Nephron progenitor cell (in vitro differentiated cells): ENCODE measurements at regions not wholly inside any gene's neighbourhood (a gene's known extent, or its start where the extent isn't known, plus 50 kb on each side); places are given as distances from the start of the nearest gene placed in this dataset.

Experiments used
- DNase-seq: peaks from one replicate; pipeline ENCODE4 v3.0.0; 2021
- H3K27ac Mint-ChIP-seq: 2 replicates; pipeline ENCODE4 v1.8.0; 2021; ENCODE audit warnings: mild to moderate bottlenecking, moderate library complexity, mixed read lengths
- H3K27me3 Mint-ChIP-seq: 2 replicates; pipeline ENCODE4 v1.8.0; 2021; ENCODE audit warnings: mild to moderate bottlenecking, low read depth, mixed read lengths; ENCODE audit not compliant: poor library complexity
- H3K36me3 Mint-ChIP-seq: 2 replicates; pipeline ENCODE4 v1.8.0; 2021; ENCODE audit warnings: low read depth, mixed read lengths
- H3K4me1 Mint-ChIP-seq: 2 replicates; pipeline ENCODE4 v1.8.0; 2021; ENCODE audit warnings: mixed read lengths
- H3K4me3 Mint-ChIP-seq: 2 replicates; pipeline ENCODE4 v1.8.0; 2021; ENCODE audit warnings: mild to moderate bottlenecking, moderate library complexity, mixed read lengths
- H3K9me3 Mint-ChIP-seq: 2 replicates; pipeline ENCODE4 v1.8.0; 2021; ENCODE audit warnings: mild to moderate bottlenecking, moderate library complexity, mixed read lengths
- CTCF ChIP-seq: fragments of 200-600 bp; sonication (generic); IDR thresholded peaks from 2 replicates; pipeline ENCODE4 v1.5.0; 2021; ENCODE audit warnings: antibody characterized with exemption

- no peaks in the 10 kb centered on the region for H3K9me3 Mint-ChIP-seq
- no peak overlapping the region for H3K27ac Mint-ChIP-seq
- no peaks in the 10 kb centered on the region for H3K27me3 Mint-ChIP-seq
- no peak overlapping the region for H3K4me3 Mint-ChIP-seq
- TF ChIP-seq CTCF: no peak
- no peak for DNase-seq
- peaks cover 40% of the 10 kb centered on the region for H3K4me1 Mint-ChIP-seq
- peaks cover under 1% of the 10 kb centered on the region for H3K36me3 Mint-ChIP-seq
These were observed 186.8 kb downstream of the SNX18 start for GRCh38 chr5:54704333-54704732.

GRCh38 chr5:54703565-54704255 is 186.2 kb downstream of the SNX18 start:
- Mint-ChIP-seq H3K27ac (peak overlapping the region; percentile 80), H3K4me1 (peaks cover 33% of the 10 kb centered on the region), H3K36me3 (no peaks in the 10 kb centered on the region), H3K9me3 (no peaks in the 10 kb centered on the region), H3K27me3 (no peaks in the 10 kb centered on the region), H3K4me3 (no peak overlapping the region)
- DNase-seq: no peak
- no peak for TF ChIP-seq CTCF

- no peaks in the 10 kb centered on the region for H3K9me3 Mint-ChIP-seq
- H3K27me3 Mint-ChIP-seq: no peaks in the 10 kb centered on the region
- no peak for TF ChIP-seq CTCF
- H3K36me3 Mint-ChIP-seq: no peaks in the 10 kb centered on the region
- no peak overlapping the region for H3K27ac Mint-ChIP-seq
- peaks cover 33% of the 10 kb centered on the region for H3K4me1 Mint-ChIP-seq
- DNase-seq: no peak
- H3K4me3 Mint-ChIP-seq: no peak overlapping the region
These were observed 185.6 kb downstream of the SNX18 start for GRCh38 chr5:54703133-54703532.

- H3K27me3 Mint-ChIP-seq: no peaks in the 10 kb centered on the region
- peaks cover 39% of the 10 kb centered on the region for H3K4me1 Mint-ChIP-seq
- peak overlapping the region; percentile 14 for H3K27ac Mint-ChIP-seq
- no peak for TF ChIP-seq CTCF
- no peak for DNase-seq
- H3K36me3 Mint-ChIP-seq: no peaks in the 10 kb centered on the region
- H3K4me3 Mint-ChIP-seq: no peak overlapping the region
- H3K9me3 Mint-ChIP-seq: no peaks in the 10 kb centered on the region
These were observed 184.9 kb downstream of the SNX18 start for GRCh38 chr5:54702470-54702869.

- Mint-ChIP-seq H3K4me3 (no peak overlapping the region), H3K27ac (no peak overlapping the region)
- no peak for DNase-seq
These were observed 183.5 kb downstream of the SNX18 start for GRCh38 chr5:54700986-54701578.

More at GRCh38 chr5:54700986-54701578, 183.5 kb downstream of the SNX18 start:
- no peak for TF ChIP-seq CTCF
- no peaks in the 10 kb centered on the region for H3K27me3 Mint-ChIP-seq
- no peaks in the 10 kb centered on the region for H3K9me3 Mint-ChIP-seq
- H3K4me1 Mint-ChIP-seq: peaks cover 51% of the 10 kb centered on the region
- H3K36me3 Mint-ChIP-seq: no peaks in the 10 kb centered on the region
